ENCODE measurements at regions not wholly inside any gene's neighbourhood (a gene's known extent, or its start where the extent isn't known, plus 50 kb on each side); places are given as distances from the start of the nearest gene placed in this dataset.

DNA sequence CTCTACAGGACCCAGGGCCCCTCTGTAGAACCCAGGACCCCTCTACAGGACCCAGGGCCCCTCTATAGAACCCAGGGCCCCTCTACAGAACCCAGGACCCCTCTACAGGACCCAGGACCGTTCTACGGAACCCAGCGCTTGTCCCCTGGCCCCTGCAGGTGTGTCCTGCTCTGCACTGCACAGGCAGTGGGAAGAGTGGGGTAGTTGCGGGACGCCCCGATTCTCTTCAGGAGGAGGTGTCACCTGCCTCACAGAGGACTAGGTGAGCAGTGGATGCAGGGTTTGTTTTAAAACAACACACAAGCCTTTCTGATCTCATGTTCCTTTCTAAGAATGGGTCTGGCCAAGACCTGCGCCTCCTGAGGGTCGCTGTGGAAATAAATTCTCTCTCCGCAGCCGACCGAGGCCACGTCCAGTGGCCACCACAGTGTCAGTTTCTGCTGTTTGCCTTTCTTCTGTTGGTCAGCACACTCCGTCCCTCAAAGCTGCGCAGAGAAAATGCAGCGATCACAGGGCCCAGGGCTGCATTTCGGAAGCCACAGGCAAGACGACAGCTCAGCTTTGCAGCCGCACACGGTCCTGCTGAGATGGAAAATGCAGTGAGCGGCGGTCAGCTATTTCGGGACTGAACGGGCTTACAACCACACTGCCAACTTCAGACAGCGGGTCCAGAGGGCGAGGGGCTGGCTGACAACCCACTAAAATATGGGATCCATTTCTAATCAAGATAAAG lies 135.2 kb downstream of the DLL1 start:
- no peak overlapping the region for H3K4me3 ChIP-seq (ENCODE audit: low read depth, low read length)
- no peaks in the 10 kb centered on the region for H3K79me2 ChIP-seq
- no peaks in the 10 kb centered on the region for H3K27me3 ChIP-seq (ENCODE audit: control insufficient read depth, insufficient read depth, low read length)
- H3K27ac ChIP-seq: no peak overlapping the region
- H3K36me3 ChIP-seq (ENCODE audit: control insufficient read depth, insufficient read depth, low read length): no peaks in the 10 kb centered on the region
- TF ChIP-seq, protein P1, sequence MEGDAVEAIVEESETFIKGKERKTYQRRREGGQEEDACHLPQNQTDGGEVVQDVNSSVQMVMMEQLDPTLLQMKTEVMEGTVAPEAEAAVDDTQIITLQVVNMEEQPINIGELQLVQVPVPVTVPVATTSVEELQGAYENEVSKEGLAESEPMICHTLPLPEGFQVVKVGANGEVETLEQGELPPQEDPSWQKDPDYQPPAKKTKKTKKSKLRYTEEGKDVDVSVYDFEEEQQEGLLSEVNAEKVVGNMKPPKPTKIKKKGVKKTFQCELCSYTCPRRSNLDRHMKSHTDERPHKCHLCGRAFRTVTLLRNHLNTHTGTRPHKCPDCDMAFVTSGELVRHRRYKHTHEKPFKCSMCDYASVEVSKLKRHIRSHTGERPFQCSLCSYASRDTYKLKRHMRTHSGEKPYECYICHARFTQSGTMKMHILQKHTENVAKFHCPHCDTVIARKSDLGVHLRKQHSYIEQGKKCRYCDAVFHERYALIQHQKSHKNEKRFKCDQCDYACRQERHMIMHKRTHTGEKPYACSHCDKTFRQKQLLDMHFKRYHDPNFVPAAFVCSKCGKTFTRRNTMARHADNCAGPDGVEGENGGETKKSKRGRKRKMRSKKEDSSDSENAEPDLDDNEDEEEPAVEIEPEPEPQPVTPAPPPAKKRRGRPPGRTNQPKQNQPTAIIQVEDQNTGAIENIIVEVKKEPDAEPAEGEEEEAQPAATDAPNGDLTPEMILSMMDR (IDR thresholded peaks at IDR 0.05): no peak
- no peak overlapping the region for H2AFZ ChIP-seq
- no peaks in the 10 kb centered on the region for H3K4me1 ChIP-seq
- H3K9ac ChIP-seq: no peak overlapping the region
- no peaks in the 10 kb centered on the region for H3K9me3 ChIP-seq (ENCODE audit: control insufficient read depth, low read length)
- H3K4me2 ChIP-seq (ENCODE audit: low read length): no peak overlapping the region

DNA sequence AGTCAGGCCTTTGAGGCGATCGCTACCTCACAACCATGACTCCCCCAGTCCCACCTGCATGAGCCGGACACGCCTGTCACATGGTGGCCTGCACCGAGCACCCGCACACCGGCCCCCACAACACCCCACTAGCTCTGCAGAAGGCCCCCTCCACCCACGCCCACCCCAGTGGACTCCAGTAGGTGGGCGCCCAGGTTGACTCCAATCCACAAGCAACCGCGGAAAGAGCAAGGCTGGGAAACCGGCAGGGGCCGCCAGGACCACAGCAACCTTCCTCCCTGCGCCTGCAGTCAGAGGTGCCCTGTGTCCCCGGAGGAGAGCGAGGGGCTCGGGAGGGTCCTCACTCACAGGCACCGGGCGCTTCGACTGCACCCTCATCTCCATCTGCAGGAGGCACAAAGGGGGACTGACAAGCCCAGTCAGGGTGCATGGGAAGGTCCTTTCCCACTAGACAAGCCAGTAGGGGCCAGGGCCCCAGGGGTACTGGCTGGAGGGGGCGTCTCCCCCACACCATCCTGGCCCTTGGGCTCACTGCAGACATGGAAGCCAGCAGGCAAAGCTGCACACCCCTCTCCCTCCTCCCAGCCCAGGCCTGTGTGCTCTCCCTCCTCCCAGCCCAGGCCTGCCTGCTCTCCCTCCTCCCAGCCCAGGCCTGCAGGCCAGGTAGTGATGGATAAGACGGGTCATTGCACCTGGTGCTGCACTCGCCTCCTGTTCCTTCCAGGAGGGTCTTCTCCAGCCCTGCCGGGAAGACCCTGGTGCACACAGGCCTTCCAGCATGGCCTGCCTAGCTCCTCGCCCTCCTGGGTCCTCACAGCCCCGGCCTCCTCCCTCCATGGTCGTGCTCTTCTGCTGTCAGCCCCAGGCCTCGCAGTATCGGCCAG lies 137.2 kb downstream of the DLL1 start:
- H3K27ac ChIP-seq: peak overlapping the region; percentile 72
- TF ChIP-seq, protein P1 (IDR thresholded peaks at IDR 0.05): no peak
- no peak overlapping the region for H3K9ac ChIP-seq

DNA sequence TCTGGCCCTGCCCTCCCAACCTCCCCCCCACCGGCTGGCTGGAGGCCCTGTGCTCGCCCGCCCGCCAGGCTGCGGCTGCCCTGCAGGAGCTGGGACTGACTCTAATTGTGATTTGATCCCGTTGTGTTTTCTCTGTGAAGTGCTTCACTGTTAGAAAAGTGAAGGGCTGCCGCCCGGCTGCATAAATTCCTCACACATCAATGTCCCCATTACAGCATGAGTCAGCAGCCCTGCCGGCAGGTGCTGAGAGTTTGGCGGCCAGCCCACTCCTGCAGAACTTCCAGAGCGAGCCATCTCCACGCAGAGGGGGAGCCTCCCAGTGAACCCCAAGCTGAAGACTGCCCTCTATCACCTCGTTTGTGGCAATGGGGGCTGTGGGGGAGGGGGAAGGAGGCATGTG lies 137.9 kb downstream of the DLL1 start:
- no peaks in the 10 kb centered on the region for H3K79me2 ChIP-seq
- H3K9ac ChIP-seq: no peak overlapping the region
- TF ChIP-seq, protein P1 (IDR thresholded peaks at IDR 0.05): no peak
- peak overlapping the region; percentile 72 for H3K27ac ChIP-seq
- no peaks in the 10 kb centered on the region for H3K36me3 ChIP-seq (ENCODE audit: control insufficient read depth, insufficient read depth, low read length)
- no peaks in the 10 kb centered on the region for H3K9me3 ChIP-seq (ENCODE audit: control insufficient read depth, low read length)
- no peak overlapping the region for H3K4me3 ChIP-seq (ENCODE audit: low read depth, low read length)
- H3K4me2 ChIP-seq (ENCODE audit: low read length): peak overlapping the region; percentile 55
- no peaks in the 10 kb centered on the region for H3K4me1 ChIP-seq
- no peaks in the 10 kb centered on the region for H3K27me3 ChIP-seq (ENCODE audit: control insufficient read depth, insufficient read depth, low read length)
- H2AFZ ChIP-seq: peak overlapping the region; percentile 10

More for the DNA sequence above, 137.2 kb downstream of the DLL1 start:
- Histone ChIP-seq H3K27me3 (ENCODE audit: control insufficient read depth, insufficient read depth, low read length) (no peaks in the 10 kb centered on the region), H2AFZ (no peak overlapping the region), H3K79me2 (no peaks in the 10 kb centered on the region), H3K9me3 (ENCODE audit: control insufficient read depth, low read length) (no peaks in the 10 kb centered on the region), H3K4me2 (ENCODE audit: low read length) (no peak overlapping the region), H3K36me3 (ENCODE audit: control insufficient read depth, insufficient read depth, low read length) (no peaks in the 10 kb centered on the region), H3K4me3 (ENCODE audit: low read depth, low read length) (no peak overlapping the region), H3K4me1 (no peaks in the 10 kb centered on the region)

DNA sequence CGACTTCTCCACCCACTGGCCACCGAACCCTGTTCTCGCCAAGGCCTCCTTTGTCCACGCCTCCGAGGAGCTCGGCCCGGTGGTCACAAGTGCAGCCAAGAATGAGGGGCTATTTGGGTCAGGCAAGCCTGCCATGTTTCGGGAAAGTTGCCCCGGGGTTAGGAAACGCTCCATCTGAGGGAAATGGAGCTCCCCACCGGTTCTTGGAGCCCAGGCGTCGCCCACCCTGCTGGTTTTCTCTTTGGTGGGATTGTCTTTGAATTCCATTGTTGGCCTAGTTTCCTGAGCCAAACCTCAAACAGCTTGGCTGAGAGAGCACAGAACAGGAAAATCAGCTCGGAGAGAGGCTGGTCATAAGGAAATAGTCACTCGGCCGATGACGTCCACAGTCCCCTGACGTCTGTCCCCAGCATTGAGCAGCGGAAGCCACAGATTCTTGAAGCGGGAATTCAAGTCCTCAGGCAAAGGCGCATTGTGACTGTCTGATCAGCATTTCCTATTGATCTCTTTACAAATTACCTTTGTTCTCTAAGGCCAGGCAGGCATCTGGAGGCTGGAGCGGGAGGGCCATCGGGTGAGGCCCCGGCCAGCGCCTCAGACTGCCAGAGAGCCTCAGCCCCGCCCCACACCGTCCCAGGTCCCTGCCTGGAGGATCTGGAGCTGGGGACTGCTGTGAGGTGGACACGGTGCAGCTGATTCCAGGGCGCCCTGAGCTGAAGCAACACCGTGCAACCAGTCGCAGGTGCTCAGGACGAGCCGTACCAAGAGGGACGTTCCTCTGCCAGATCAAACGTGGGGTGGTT lies 138.6 kb downstream of the DLL1 start:
- no peak overlapping the region for H3K9ac ChIP-seq
- H3K9me3 ChIP-seq (ENCODE audit: control insufficient read depth, low read length): no peaks in the 10 kb centered on the region
- no peaks in the 10 kb centered on the region for H3K36me3 ChIP-seq (ENCODE audit: control insufficient read depth, insufficient read depth, low read length)
- no peaks in the 10 kb centered on the region for H3K27me3 ChIP-seq (ENCODE audit: control insufficient read depth, insufficient read depth, low read length)
- H3K4me2 ChIP-seq (ENCODE audit: low read length): peak overlapping the region; percentile 55
- no peaks in the 10 kb centered on the region for H3K79me2 ChIP-seq
- TF ChIP-seq, protein P1 (IDR thresholded peaks at IDR 0.05): no peak
- H2AFZ ChIP-seq: peak overlapping the region; percentile 43
- peaks cover 4% of the 10 kb centered on the region for H3K4me1 ChIP-seq
- no peak overlapping the region for H3K4me3 ChIP-seq (ENCODE audit: low read depth, low read length)
- peak overlapping the region; percentile 72 for H3K27ac ChIP-seq
